Stomach smooth muscle (tissue), 2 donors: ENCODE measurements at regions not wholly inside any gene's neighbourhood (a gene's known extent, or its start where the extent isn't known, plus 50 kb on each side); places are given as distances from the start of the nearest gene placed in this dataset.

Experiments used
- H3K27ac ChIP-seq: one replicate; pipeline ENCODE4 v1.7.0; 2013; ENCODE audit warnings: mild to moderate bottlenecking, low read length, inconsistent platforms
- H3K27me3 ChIP-seq, 2 donors: one replicate each; pipeline ENCODE4 v1.7.0; 2013; ENCODE audit warnings: low read length in 2 of 2; ENCODE audit not compliant: insufficient read depth in 2 of 2, control insufficient read depth in 1 of 2
- H3K36me3 ChIP-seq, 2 donors: one replicate each; pipeline ENCODE4 v1.7.0; 2013; ENCODE audit warnings: low read length in 2 of 2; ENCODE audit not compliant: control insufficient read depth in 2 of 2, insufficient read depth in 2 of 2
- H3K4me1 ChIP-seq: one replicate; pipeline ENCODE4 v1.7.0; 2013; ENCODE audit warnings: low read length; ENCODE audit not compliant: control insufficient read depth, insufficient read depth
- H3K4me3 ChIP-seq, 2 donors: one replicate each; pipeline ENCODE4 v1.7.0; 2013; ENCODE audit warnings: low read length in 2 of 2
- H3K9ac ChIP-seq, 2 donors: one replicate each; pipeline ENCODE4 v1.7.0; 2013; ENCODE audit warnings: low read length in 2 of 2, mild to moderate bottlenecking in 1 of 2
- H3K9me3 ChIP-seq, 2 donors: one replicate each; pipeline ENCODE4 v1.7.0; 2013; ENCODE audit warnings: low read length in 2 of 2; ENCODE audit not compliant: control insufficient read depth in 2 of 2
- donor health status: healthy.
- donor health status: Pancreatic carcinoma.

DNA sequence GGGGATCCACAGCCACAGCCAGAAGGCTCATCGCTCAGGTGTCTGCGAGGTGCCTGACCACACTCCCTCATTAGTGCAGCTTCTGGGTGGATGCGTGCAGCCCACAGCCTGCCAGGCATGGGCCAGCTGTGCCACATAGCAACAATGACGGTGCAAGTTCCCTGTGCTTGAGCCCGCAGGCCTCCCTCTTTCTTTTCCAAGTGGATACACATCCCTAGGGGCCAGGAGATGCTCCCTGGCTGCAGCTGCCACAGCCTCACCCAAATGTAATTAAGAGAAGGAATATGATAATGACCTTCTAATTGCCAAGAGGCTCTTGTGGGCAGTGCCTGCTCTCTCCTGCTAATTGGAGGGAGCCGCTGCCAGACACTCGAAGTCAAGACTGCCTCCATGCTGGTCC, 116.0 kb upstream of the PPP1R26 start:
- Histone ChIP-seq H3K4me1 (no peaks in the 10 kb centered on the region), H3K9me3 (no peaks in the 10 kb centered on the region), H3K9ac (no peak overlapping the region), H3K36me3 (no peaks in the 10 kb centered on the region), H3K27me3 (peaks cover 6 to 7% of the 10 kb centered on the region in 2 donors), H3K4me3 (no peak overlapping the region), H3K27ac (no peak overlapping the region)

DNA sequence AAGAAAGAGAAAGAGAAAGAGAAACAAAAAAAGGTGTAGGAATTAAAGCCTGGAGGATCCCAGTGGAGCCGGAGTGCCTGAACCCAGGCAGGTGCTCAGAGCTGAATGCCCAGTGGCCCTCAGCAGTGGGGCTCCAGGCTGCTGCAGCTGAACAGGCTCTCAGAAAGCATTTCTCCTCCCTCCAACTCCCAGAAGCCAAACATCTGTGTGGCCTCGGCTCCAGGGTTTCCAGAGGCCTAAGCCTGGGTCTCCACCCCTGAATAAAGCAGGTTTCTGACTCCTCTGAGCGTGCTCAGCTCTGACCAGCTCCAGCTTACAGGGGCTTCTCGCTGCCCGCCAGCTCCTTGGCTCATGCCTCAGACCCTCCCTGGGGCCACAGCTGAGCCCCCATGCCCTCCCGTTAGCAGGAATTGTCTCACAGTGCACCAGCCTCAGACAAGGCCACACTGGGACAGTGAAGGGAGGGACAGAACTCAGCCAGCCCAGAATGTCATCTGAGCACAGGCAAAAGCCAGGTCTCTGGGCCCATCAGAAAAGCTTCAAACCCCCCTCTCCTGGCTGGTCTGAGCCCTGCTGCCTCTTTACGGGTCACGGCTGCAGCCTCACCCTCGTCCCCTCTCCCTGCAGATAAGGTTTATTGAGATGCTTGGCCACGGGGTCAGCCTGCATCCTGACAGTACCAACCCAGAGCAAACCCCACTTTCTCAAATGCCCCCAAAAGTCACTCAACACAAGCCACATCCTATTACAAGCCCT, 114.4 kb upstream of the PPP1R26 start:
- Histone ChIP-seq H3K4me1 (no peaks in the 10 kb centered on the region), H3K27me3 (peaks cover 3% of the 10 kb centered on the region in 2 donors), H3K9me3 (no peaks in the 10 kb centered on the region), H3K27ac (no peak overlapping the region), H3K4me3 (no peak overlapping the region), H3K9ac (no peak overlapping the region), H3K36me3 (no peaks in the 10 kb centered on the region)

DNA sequence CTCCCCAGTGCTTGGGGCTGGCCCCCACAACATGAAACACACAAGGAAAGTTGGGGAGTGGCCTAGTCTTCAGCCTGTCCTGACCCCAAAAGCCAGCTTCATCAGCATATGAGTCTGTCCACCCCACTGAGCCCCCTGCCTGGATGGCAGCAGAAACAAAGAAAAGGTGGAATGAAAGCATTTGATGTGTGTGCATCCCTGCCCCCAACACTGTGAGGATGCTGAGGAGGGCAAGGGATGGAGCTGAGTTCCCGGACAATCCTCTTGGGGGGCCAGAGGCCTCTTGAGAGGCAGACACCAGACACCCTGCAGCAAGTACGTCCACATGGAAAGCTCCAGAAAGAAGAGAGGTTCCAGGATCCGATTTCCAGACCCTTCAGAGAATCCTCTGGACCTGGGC, 113.5 kb upstream of the PPP1R26 start:
- no peak overlapping the region for H3K4me3 ChIP-seq
- H3K4me1 ChIP-seq, result no peaks in the 10 kb centered on the region
- no peaks in the 10 kb centered on the region for H3K27me3 ChIP-seq
- H3K36me3 ChIP-seq, result no peaks in the 10 kb centered on the region
- H3K9me3 ChIP-seq, result no peaks in the 10 kb centered on the region
- no peak overlapping the region for H3K9ac ChIP-seq
- H3K27ac ChIP-seq, result no peak overlapping the region

DNA sequence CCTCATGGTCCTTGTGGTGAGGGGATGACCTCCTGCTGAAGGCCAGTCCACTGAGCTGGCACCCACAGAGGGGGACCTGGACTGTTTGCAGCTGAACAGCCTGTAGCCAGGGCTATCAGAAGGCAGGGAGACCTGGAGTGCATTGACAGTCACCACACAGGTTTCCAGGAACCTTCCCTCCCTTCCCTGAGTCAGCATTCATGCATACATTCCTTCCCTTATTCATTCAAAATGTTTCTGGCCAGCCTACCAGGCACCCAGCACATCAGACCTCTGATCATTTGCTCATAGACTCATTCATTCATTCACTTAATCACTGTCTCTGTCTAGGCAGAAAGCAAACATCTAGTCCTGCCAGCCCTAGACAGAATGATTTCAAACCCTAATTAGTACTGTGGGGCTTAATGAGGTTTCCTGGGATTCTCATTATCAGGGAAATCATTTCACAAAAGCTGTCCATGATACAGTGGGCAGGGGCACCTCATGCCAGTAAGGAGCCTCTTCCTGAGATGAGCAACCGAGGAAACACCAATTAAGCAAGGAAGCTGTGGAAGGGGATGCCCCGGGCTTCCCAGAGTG, 110.1 kb upstream of the PPP1R26 start:
- Histone ChIP-seq H3K36me3 (no peaks in the 10 kb centered on the region), H3K9me3 (no peaks in the 10 kb centered on the region), H3K27me3 (peaks cover 3 to 4% of the 10 kb centered on the region in 2 donors), H3K4me1 (no peaks in the 10 kb centered on the region), H3K9ac (no peak overlapping the region), H3K4me3 (no peak overlapping the region), H3K27ac (no peak overlapping the region)

DNA sequence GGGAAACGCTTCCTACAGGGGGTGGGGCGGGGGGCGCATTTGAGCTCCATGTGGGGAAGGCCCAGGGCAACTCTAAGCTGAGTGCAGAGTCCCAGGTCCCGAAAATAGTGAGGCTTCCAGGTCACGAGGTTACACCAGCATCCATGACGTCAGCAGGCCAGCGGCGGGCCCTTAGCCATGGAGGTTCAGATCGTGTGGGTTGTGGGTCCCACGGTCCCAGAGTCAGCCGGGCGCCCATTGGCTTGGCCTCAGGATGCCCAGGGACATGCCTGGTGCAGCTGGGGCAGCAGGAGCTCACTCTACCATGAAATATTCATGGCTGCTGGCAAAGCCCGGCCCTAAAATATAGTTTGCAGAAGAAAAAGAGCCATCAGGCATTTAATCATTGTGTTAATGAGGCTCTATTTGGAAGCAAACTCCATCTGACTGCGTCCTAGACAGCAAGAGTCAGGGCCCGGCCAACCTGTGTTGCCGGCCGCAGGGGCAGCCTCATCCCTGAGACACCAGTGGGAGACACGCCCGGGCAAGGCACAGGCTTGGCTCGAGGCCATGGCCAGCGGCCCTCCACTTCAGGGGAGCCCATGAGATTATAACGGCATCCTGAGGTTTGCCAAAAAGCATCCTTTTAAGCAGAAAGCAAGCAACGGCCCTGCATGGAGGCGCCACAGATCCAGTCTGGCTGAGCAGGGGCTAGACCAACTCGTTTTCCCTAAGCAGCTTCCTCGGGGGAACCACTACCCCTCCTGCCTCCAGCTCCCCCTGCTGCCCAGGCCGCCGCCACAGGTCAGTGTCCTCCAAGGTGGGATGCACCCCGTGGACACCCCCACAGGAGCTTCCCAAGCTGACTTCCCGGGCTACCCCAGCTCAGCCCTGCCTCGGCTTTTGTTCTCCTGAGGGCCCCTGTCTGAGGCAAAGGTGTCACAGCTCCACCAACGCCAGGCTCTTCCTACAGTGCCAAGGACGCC, 108.9 kb upstream of the PPP1R26 start:
- no peaks in the 10 kb centered on the region for H3K4me1 ChIP-seq
- H3K9me3 ChIP-seq, result no peaks in the 10 kb centered on the region
- H3K27ac ChIP-seq, result no peak overlapping the region
- H3K9ac ChIP-seq, result no peak overlapping the region
- H3K36me3 ChIP-seq, result no peaks in the 10 kb centered on the region
- no peak overlapping the region for H3K4me3 ChIP-seq
- H3K27me3 ChIP-seq, result peaks cover 3 to 4% of the 10 kb centered on the region in 2 donors

DNA sequence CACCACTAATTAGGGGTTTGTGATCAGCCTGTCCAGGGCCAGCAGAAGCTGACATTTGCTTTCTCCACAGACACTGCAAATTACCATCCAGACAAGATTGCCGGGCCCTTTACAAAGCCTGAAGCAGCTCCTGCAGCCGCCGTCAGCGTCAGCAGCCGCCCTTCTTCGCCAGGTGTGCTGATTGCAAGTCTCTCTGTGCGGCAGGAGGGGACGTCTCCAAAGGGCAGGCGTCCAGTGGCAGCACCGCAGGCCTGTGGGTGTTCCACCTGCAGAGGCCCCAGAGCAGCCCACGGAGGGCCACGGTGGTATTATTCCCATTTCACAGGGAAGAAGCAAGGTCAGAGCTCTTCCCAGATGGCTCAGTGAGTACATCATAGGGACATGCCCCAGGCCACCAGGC, 108.0 kb upstream of the PPP1R26 start:
- H3K27me3 ChIP-seq, result peaks cover 3 to 4% of the 10 kb centered on the region in 2 donors
- no peak overlapping the region for H3K27ac ChIP-seq
- H3K36me3 ChIP-seq, result no peaks in the 10 kb centered on the region
- no peaks in the 10 kb centered on the region for H3K9me3 ChIP-seq
- no peak overlapping the region for H3K9ac ChIP-seq
- H3K4me1 ChIP-seq, result no peaks in the 10 kb centered on the region
- H3K4me3 ChIP-seq, result no peak overlapping the region

DNA sequence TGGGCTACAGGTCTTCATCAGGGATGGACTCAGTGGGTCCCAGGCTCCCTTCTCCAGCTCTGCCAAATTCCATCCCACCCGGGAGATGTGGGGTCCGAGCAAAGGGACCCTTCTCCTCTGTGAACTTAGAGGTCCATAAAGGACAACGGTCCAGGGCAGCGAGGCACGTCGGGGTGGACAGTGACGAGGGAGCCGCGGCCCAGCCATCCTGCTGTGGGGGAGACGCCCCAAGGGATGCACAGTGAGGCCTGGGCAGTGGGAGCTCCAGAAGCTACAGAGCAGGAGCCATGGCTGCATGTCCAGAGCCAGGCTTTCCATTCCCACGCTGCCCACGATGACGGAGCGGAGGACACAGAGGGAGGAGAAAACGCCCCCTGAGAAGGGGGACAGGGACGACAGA, 107.5 kb upstream of the PPP1R26 start:
- Histone ChIP-seq H3K27me3 (peaks cover 3 to 4% of the 10 kb centered on the region in 2 donors), H3K27ac (no peak overlapping the region), H3K9ac (no peak overlapping the region)

DNA sequence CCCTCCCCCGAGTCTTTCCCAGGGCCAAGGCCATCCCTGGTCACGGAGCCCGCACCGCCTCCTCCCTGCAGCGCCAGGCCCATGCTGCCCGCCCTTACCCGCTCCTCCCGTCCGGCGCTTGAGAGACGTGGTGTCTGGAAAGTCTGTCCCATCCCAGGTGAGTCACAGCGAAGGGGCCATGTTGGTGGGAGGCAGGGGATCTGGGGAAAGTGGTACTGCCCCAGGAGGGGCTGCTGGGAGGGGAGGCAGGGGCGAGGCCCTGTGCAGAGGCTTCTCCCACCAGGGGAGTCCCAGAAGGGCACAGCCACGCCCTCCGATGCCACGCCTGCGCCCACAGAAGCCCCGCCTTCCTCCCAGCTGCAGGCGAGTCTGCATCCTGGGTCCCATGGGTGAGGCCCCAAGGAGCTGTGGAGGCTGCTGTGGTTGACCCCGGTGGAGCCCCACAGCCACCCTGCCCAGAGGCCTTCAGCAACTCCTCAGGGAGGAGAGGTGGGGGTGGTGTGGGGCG, 107.0 kb upstream of the PPP1R26 start:
- Histone ChIP-seq H3K4me3 (no peak overlapping the region), H3K27me3 (peaks cover 3 to 9% of the 10 kb centered on the region in 2 donors), H3K4me1 (no peaks in the 10 kb centered on the region), H3K27ac (no peak overlapping the region), H3K9ac (no peak overlapping the region), H3K9me3 (no peaks in the 10 kb centered on the region), H3K36me3 (no peaks in the 10 kb centered on the region)

More for the DNA sequence above, 107.5 kb upstream of the PPP1R26 start:
- Histone ChIP-seq H3K4me3 (no peak overlapping the region), H3K9me3 (no peaks in the 10 kb centered on the region), H3K4me1 (no peaks in the 10 kb centered on the region), H3K36me3 (no peaks in the 10 kb centered on the region)

DNA sequence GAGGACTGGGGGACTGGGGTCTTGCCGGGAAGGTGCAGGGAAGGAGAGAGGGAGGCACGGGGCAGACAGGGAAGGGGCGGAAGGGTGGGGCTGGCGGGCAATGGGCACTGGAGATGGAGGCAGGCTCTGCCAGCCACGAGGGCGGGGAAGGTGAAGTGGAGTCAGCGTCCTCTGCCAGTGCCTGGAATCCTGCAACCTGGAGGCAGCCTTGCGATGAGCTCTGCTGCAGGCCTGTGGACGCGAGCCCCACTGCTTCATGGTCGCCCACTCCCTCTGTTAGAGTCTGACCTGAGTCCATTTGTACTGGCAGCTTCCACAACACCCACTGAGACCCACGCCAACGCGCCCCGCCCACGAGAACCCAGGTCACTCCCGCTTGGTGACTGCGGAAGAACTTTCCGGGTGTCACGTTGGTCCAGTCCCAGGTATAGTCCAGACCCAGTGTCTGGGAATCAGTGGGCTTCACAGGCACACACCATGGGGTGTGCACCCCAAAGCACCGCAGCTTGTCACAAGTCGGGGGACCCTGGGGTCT, 106.4 kb upstream of the PPP1R26 start:
- no peak overlapping the region for H3K27ac ChIP-seq
- no peaks in the 10 kb centered on the region for H3K9me3 ChIP-seq
- no peak overlapping the region for H3K9ac ChIP-seq
- H3K27me3 ChIP-seq, result peaks cover 3 to 11% of the 10 kb centered on the region in 2 donors
- no peaks in the 10 kb centered on the region for H3K4me1 ChIP-seq
- H3K4me3 ChIP-seq, result no peak overlapping the region
- H3K36me3 ChIP-seq, result no peaks in the 10 kb centered on the region

DNA sequence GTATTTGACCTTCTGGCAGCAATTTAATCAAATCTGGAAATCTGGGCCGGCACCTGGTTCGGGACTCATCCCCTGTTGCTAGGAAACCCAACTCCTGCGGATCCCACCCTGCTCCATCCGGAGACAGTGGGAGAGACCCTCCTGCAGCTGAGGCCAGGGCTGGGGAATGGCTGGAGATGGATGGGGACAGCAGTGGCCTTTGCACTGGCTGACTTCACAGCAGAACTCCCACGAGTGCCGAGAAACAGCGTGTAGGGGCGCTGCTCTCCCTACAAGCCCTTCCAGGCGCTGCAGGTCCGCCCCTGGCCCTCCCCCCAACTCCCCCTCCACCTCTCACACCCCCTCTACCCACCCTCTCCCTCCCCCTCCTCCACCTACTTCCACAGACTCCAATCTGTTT, 105.8 kb upstream of the PPP1R26 start:
- no peak overlapping the region for H3K9ac ChIP-seq
- H3K4me3 ChIP-seq, result no peak overlapping the region
- no peaks in the 10 kb centered on the region for H3K36me3 ChIP-seq
- H3K27me3 ChIP-seq, result peaks cover 3 to 11% of the 10 kb centered on the region in 2 donors
- H3K27ac ChIP-seq, result no peak overlapping the region
- H3K4me1 ChIP-seq, result no peaks in the 10 kb centered on the region
- no peaks in the 10 kb centered on the region for H3K9me3 ChIP-seq
